HepG2 (cell line): ENCODE measurements at regions not wholly inside any gene's neighbourhood (a gene's known extent, or its start where the extent isn't known, plus 50 kb on each side); places are given as distances from the start of the nearest gene placed in this dataset.
"Not testable (repeated sequence)": the region's sequence is repeated elsewhere in the genome, so short reads cannot be mapped to it uniquely, and the experiment has no call there.

Experiments used
- ATAC-seq: fragments of 200-7000 bp; cut with Tn5 transposase; 3 replicates; pipeline ENCODE4 v1.9.1; 2020; ENCODE audit warnings: mild to moderate bottlenecking, moderate library complexity
- BruUV-seq: library from RNA; stranded (reverse); fragments of 400-500 nt; replicated peaks from 2 replicates; lab custom pipeline; 2021; lab: Mats Ljungman, UMichigan
- CTCF ChIA-PET: fragments of 300-600 bp; formaldehyde crosslinking; extraction: SDS; loops from one replicate; lab custom pipeline; 2021; ENCODE audit warnings: low total read pairs, inconsistent platforms, low intra/inter-chr PET ratio; lab: Yijun Ruan, JAX
- POLR2A ChIA-PET: fragments of 350-600 bp; sonication (Branson Sonifier 250); formaldehyde crosslinking; loops from one replicate; lab custom pipeline; 2020; ENCODE audit warnings: antibody characterized with exemption, inconsistent platforms; lab: Yijun Ruan, JAX
- DNase-seq: peaks from one replicate; pipeline ENCODE4 v3.0.0-alpha.2; 2015; ENCODE audit warnings: low spot score
- FAIRE-seq: peaks from 3 replicates; lab custom pipeline; 2011; peaks lifted over from hg19 to GRCh38; lab: Jason Lieb, UNC
- H2AFZ ChIP-seq: one replicate; pipeline ENCODE4 v1.6.1; 2011; ENCODE audit warnings: low read length, inconsistent platforms
- H3K27ac ChIP-seq: fragments of 300-600 bp; 3 replicates; pipeline ENCODE4 v1.8.0; 2011; ENCODE audit warnings: mixed run types, mild to moderate bottlenecking, mixed read lengths, low read length, inconsistent platforms; ENCODE audit not compliant: insufficient read depth; ENCODE audit errors: extremely low read length
- H3K27me3 ChIP-seq, 2 experiments: fragments of 200-600 bp in 1 of 2; 2 replicates in 1 of 2; 3 replicates in 1 of 2; pipeline versions ENCODE4 v1.6.0 to v1.8.0; 2011; ENCODE audit warnings: low read length in 2 of 2, mild to moderate bottlenecking in 2 of 2, moderate library complexity in 2 of 2, inconsistent platforms in 1 of 2; ENCODE audit not compliant: insufficient read depth in 2 of 2, control insufficient read depth in 1 of 2
- H3K36me3 ChIP-seq, 2 experiments: fragments of 200-600 bp in 1 of 2; replicated peaks in 1 of 2; 2 replicates in 1 of 2; 3 replicates in 1 of 2; pipeline versions ENCODE4 v1.5.1 to v1.8.0; 2011; ENCODE audit warnings: low read length in 2 of 2, inconsistent platforms in 1 of 2; ENCODE audit not compliant: insufficient read depth in 2 of 2, control insufficient read depth in 1 of 2
- H3K4me1 ChIP-seq: 2 replicates; pipeline ENCODE4 v1.5.1; 2012; ENCODE audit warnings: low read length, inconsistent platforms; ENCODE audit not compliant: insufficient read depth
- H3K4me2 ChIP-seq: 2 replicates; pipeline ENCODE4 v1.6.0; 2011; ENCODE audit warnings: low read depth, low read length, inconsistent platforms
- H3K4me3 ChIP-seq, 3 experiments: fragments of 200-600 bp in 1 of 3; sonication (generic), shearing (Covaris generic) in 1 of 3; replicated peaks in 1 of 3; 2 replicates each; pipeline ENCODE4 v1.5.1; 2011 to 2016; ENCODE audit warnings: low read length in 3 of 3, inconsistent platforms in 2 of 3, low read depth in 2 of 3, mild to moderate bottlenecking in 2 of 3, control low read depth in 1 of 3, mixed read lengths in 1 of 3; ENCODE audit not compliant: insufficient read depth in 1 of 3
- H3K79me2 ChIP-seq: one replicate; pipeline ENCODE4 v1.6.1; 2011; ENCODE audit warnings: low read length, inconsistent platforms; ENCODE audit not compliant: insufficient read depth
- H3K9ac ChIP-seq: 2 replicates; pipeline ENCODE4 v1.6.0; 2011; ENCODE audit warnings: mild to moderate bottlenecking, low read depth, low read length, inconsistent platforms; ENCODE audit not compliant: insufficient read depth
- H3K9me3 ChIP-seq: 2 replicates; pipeline ENCODE4 v1.5.1; 2012; ENCODE audit warnings: mild to moderate bottlenecking, low read length
- H4K20me1 ChIP-seq: 2 replicates; pipeline ENCODE4 v1.6.0; 2011; ENCODE audit warnings: inconsistent platforms, mild to moderate bottlenecking, low read length, moderate library complexity; ENCODE audit not compliant: insufficient read depth
- ZSCAN29 ChIP-seq: sonication (generic); formaldehyde crosslinking; conservative IDR thresholded peaks from 2 replicates; pipeline ENCODE4 v1.4.0; 2020; ENCODE audit warnings: mild to moderate bottlenecking, missing genetic modification reagents
- WGBS: methylation state at CpG from one replicate; pipeline ENCODE4 v1.1.6; 2017; ENCODE audit warnings: low lambda C conversion rate; 5-methylcytosine and 5-hydroxymethylcytosine counted together
- in situ Hi-C: cut with HindIII; loops from 2 replicates; pipeline ENCODE4 v1.10.0; 2017; ENCODE audit warnings: low pct_unique_long_range_greater_than_20kb; ENCODE audit not compliant: extremely low pct_ligation_motif_present
- intact Hi-C: fragments of 100-400 bp; cut with micrococcal nuclease; formaldehyde crosslinking; loops from one replicate; pipeline ENCODE4 v1.10.0; 2022; ENCODE audit not compliant: unreplicated experiment
- TF ChIP-seq, protein P1 (sequence below): sonication (generic); formaldehyde crosslinking; IDR thresholded peaks from 2 replicates; pipeline ENCODE4 v1.5.1; 2020; ENCODE audit warnings: mild to moderate bottlenecking, missing genetic modification reagents, moderate library complexity

DNA sequence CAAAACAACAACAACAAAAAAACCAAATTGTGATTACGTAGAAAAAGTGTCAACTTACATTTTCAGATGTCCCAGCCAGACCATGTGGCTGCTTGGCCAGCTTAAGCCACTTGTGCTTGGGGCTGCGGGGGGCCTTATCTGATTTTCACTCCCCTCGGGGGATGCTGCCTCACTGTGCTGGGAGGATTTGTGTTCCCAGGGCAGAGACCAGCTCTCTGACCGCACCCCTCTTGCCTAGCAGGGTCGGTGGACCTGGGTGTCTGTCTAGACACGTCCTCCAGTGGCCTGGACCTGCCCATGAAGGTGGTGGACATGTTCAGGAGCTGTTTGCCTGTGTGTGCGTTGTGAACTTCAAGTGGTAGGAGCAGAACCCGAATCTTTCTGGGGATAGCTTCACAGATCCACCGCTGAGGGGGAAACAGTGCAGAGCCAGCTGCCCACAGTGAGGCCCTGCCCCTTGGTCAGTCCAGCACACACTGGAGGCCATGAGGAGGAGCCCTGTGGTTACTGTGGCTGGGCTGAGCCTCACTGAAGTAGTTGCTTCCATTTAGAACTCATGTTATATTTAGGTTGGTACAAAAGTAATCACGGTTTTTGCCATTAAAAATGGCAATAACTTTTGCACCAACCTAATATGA, 173.9 kb downstream of the ADRA2C start:
- TF ChIP-seq ZSCAN29 (CRISPR knock-in tag), result peak; percentile 40; the same call in 1 of the 2 replicates
- TF ChIP-seq, protein P1, sequence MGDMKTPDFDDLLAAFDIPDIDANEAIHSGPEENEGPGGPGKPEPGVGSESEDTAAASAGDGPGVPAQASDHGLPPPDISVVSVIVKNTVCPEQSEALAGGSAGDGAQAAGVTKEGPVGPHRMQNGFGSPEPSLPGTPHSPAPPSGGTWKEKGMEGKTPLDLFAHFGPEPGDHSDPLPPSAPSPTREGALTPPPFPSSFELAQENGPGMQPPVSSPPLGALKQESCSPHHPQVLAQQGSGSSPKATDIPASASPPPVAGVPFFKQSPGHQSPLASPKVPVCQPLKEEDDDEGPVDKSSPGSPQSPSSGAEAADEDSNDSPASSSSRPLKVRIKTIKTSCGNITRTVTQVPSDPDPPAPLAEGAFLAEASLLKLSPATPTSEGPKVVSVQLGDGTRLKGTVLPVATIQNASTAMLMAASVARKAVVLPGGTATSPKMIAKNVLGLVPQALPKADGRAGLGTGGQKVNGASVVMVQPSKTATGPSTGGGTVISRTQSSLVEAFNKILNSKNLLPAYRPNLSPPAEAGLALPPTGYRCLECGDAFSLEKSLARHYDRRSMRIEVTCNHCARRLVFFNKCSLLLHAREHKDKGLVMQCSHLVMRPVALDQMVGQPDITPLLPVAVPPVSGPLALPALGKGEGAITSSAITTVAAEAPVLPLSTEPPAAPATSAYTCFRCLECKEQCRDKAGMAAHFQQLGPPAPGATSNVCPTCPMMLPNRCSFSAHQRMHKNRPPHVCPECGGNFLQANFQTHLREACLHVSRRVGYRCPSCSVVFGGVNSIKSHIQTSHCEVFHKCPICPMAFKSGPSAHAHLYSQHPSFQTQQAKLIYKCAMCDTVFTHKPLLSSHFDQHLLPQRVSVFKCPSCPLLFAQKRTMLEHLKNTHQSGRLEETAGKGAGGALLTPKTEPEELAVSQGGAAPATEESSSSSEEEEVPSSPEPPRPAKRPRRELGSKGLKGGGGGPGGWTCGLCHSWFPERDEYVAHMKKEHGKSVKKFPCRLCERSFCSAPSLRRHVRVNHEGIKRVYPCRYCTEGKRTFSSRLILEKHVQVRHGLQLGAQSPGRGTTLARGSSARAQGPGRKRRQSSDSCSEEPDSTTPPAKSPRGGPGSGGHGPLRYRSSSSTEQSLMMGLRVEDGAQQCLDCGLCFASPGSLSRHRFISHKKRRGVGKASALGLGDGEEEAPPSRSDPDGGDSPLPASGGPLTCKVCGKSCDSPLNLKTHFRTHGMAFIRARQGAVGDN (CRISPR knock-in tag), result peak; percentile 29; the same call in 1 of the 2 replicates
- ATAC-seq, intact Hi-C loops, H2AFZ ChIP-seq, in situ Hi-C loops, CTCF ChIA-PET, H3K9ac ChIP-seq, H3K36me3 ChIP-seq, H3K79me2 ChIP-seq, H3K4me1 ChIP-seq, H3K4me3 ChIP-seq, POLR2A ChIA-PET, FAIRE-seq, BruUV-seq, H3K9me3 ChIP-seq, H4K20me1 ChIP-seq, H3K27me3 ChIP-seq, DNase-seq, H3K27ac ChIP-seq: not testable (repeated sequence)
- peak overlapping the region; percentile 12; the same call in 1 of the 2 replicates for H3K4me2 ChIP-seq
- 28% methylated on average over 3 of the region's 10 CpGs for WGBS
